OCI-LY7 (cell line): ENCODE measurements at regions not wholly inside any gene's neighbourhood (a gene's known extent, or its start where the extent isn't known, plus 50 kb on each side); places are given as distances from the start of the nearest gene placed in this dataset.
"Not testable (repeated sequence)": the region's sequence is repeated elsewhere in the genome, so short reads cannot be mapped to it uniquely, and the experiment has no call there.

Experiments
- EZH2phosphoT487 ChIP-seq: fragments of 200-600 bp; sonication (generic); IDR thresholded peaks from 2 replicates; pipeline ENCODE4 v1.6.1; 2018; ENCODE audit warnings: low read depth, borderline replicate concordance, mild to moderate bottlenecking, mixed run types, antibody characterized with exemption, low read length, moderate library complexity, mixed read lengths
- TF ChIP-seq, protein P1 (sequence below): fragments of 200-600 bp; sonication (generic); conservative IDR thresholded peaks from 2 replicates; pipeline ENCODE4 v1.5.1; 2014; ENCODE audit warnings: mild to moderate bottlenecking, antibody characterized with exemption, low read length, moderate library complexity, mixed read lengths

DNA sequence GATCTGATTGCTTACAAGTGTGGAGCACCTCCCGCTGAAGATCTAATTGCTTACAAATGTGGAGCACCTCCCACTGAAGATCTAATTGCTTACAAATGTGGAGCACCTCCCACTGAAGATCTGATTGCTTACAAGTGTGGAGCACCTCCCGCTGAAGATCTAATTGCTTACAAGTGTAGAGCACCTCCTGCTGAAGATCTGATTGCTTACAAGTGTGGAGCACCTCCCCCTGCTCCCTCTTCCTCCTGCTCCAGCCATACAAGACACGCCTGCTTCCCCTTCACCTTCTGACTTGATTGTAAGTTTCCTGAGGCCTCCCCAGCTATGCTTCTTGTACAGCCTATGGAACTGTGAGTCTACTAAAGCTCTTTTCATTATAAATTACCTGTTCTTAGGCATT is 1014.9 kb downstream of the SOCS6 start:
- TF ChIP-seq, protein P1, sequence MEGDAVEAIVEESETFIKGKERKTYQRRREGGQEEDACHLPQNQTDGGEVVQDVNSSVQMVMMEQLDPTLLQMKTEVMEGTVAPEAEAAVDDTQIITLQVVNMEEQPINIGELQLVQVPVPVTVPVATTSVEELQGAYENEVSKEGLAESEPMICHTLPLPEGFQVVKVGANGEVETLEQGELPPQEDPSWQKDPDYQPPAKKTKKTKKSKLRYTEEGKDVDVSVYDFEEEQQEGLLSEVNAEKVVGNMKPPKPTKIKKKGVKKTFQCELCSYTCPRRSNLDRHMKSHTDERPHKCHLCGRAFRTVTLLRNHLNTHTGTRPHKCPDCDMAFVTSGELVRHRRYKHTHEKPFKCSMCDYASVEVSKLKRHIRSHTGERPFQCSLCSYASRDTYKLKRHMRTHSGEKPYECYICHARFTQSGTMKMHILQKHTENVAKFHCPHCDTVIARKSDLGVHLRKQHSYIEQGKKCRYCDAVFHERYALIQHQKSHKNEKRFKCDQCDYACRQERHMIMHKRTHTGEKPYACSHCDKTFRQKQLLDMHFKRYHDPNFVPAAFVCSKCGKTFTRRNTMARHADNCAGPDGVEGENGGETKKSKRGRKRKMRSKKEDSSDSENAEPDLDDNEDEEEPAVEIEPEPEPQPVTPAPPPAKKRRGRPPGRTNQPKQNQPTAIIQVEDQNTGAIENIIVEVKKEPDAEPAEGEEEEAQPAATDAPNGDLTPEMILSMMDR, result not testable (repeated sequence)
- TF ChIP-seq EZH2phosphoT487, result not testable (repeated sequence)
